Keratinocyte (primary cell): ENCODE measurements at regions not wholly inside any gene's neighbourhood (a gene's known extent, or its start where the extent isn't known, plus 50 kb on each side); places are given as distances from the start of the nearest gene placed in this dataset.

Source experiments
- CTCF ChIP-seq, 3 experiments: IDR thresholded peaks in 1 of 3; conservative IDR thresholded peaks in 1 of 3; optimal IDR thresholded peaks in 1 of 3; 2 replicates in 2 of 3; 3 replicates in 1 of 3; pipeline versions ENCODE3 to v1.5.1; 2011; ENCODE audit warnings: low read length in 3 of 3, mild to moderate bottlenecking in 3 of 3, moderate library complexity in 2 of 3, control low read depth in 1 of 3, inconsistent platforms in 1 of 3; ENCODE audit not compliant: insufficient read depth in 2 of 3; ENCODE audit errors: extremely low read depth in 1 of 3
- EZH2 ChIP-seq: IDR thresholded peaks from one replicate; pipeline ENCODE4 v1.6.1; 2012; ENCODE audit warnings: inconsistent platforms, mild to moderate bottlenecking, low read length, moderate library complexity

- TF ChIP-seq CTCF (optimal IDR thresholded peaks at IDR 0.05 in 1 of 3, IDR thresholded peaks at IDR 0.05 in 1 of 3, conservative IDR thresholded peaks at IDR 0.05 in 1 of 3; ENCODE audit: extremely low read depth in 1 of 3, insufficient read depth in 2 of 3, low read length in 3 of 3) = no peak
- TF ChIP-seq EZH2 = no peak
These were observed 51.5 kb upstream of the ZNF354A start for GRCh38 chr5:178781936-178782335.
